HG03439 (cell line): ENCODE measurements at regions not wholly inside any gene's neighbourhood (a gene's known extent, or its start where the extent isn't known, plus 50 kb on each side); places are given as distances from the start of the nearest gene placed in this dataset.

Source experiments
- ATAC-seq: cut with Tn5 transposase; IDR thresholded peaks from one replicate; pipeline ENCODE4 v1.9.1; 2021; ENCODE audit warnings: mild to moderate bottlenecking, moderate library complexity; ENCODE audit not compliant: unreplicated experiment

GRCh38 chr9:16153741-16154140 is 600.9 kb downstream of the CCDC171 start:
- ATAC-seq, result no peak

- ATAC-seq, result no peak
Observed at GRCh38 chr9:16154521-16155078, 601.8 kb downstream of the CCDC171 start.

- ATAC-seq, result no peak
Observed at GRCh38 chr9:16155878-16156277, 603.0 kb downstream of the CCDC171 start.

GRCh38 chr9:16157216-16157615 is 604.4 kb downstream of the CCDC171 start:
- no peak for ATAC-seq

GRCh38 chr9:16157651-16158050 is 604.8 kb downstream of the CCDC171 start:
- no peak for ATAC-seq

GRCh38 chr9:16158093-16158492 is 605.2 kb downstream of the CCDC171 start:
- ATAC-seq, result no peak

- no peak for ATAC-seq
Observed at GRCh38 chr9:16161483-16161882, 608.6 kb downstream of the CCDC171 start.

- no peak for ATAC-seq
Observed at GRCh38 chr9:16170119-16170518, 617.3 kb downstream of the CCDC171 start.

GRCh38 chr9:16171911-16172310 is 619.1 kb downstream of the CCDC171 start:
- no peak for ATAC-seq

- no peak for ATAC-seq
Observed at GRCh38 chr9:16172796-16173195, 620.0 kb downstream of the CCDC171 start.

- no peak for ATAC-seq
Observed at GRCh38 chr9:16174915-16175314, 622.1 kb downstream of the CCDC171 start.

- ATAC-seq, result no peak
Observed at GRCh38 chr9:16175461-16175860, 622.6 kb downstream of the CCDC171 start.

GRCh38 chr9:16178294-16178693 is 625.5 kb downstream of the CCDC171 start:
- ATAC-seq, result no peak

GRCh38 chr9:16179566-16179965 is 626.7 kb downstream of the CCDC171 start:
- ATAC-seq, result no peak

- no peak for ATAC-seq
Observed at GRCh38 chr9:16180091-16180490, 627.2 kb downstream of the CCDC171 start.

GRCh38 chr9:16180546-16180945 is 627.7 kb downstream of the CCDC171 start:
- ATAC-seq, result no peak

- no peak for ATAC-seq
Observed at GRCh38 chr9:16181539-16181938, 628.7 kb downstream of the CCDC171 start.

GRCh38 chr9:16182784-16183183 is 629.9 kb downstream of the CCDC171 start:
- no peak for ATAC-seq

- no peak for ATAC-seq
Observed at GRCh38 chr9:16184964-16185646, 632.3 kb downstream of the CCDC171 start.

GRCh38 chr9:16191191-16191590 is 638.3 kb downstream of the CCDC171 start:
- ATAC-seq, result no peak

- ATAC-seq, result no peak
Observed at GRCh38 chr9:16191691-16192402, 639.0 kb downstream of the CCDC171 start.

- ATAC-seq, result no peak
Observed at GRCh38 chr9:16192403-16193017, 639.7 kb downstream of the CCDC171 start.
